ENCODE measurements at regions not wholly inside any gene's neighbourhood (a gene's known extent, or its start where the extent isn't known, plus 50 kb on each side); places are given as distances from the start of the nearest gene placed in this dataset.

- TF ChIP-seq USF1 (IDR thresholded peaks at IDR 0.05): no peak
- no peak for TF ChIP-seq TEAD4 (IDR thresholded peaks at IDR 0.05)
- TF ChIP-seq ZBTB7A (IDR thresholded peaks at IDR 0.05; ENCODE audit: low read depth): no peak
- TF ChIP-seq TCF12 (IDR thresholded peaks at IDR 0.05; ENCODE audit: low read depth): no peak
- TF ChIP-seq CEBPB (IDR thresholded peaks at IDR 0.05): no peak
- TF ChIP-seq RAD21 (IDR thresholded peaks at IDR 0.05; ENCODE audit: low read depth): no peak
Measured at GRCh38 chr20:52804497-52805295, 167.5 kb upstream of the TSHZ2 start.
